Stimulated activated CD4-positive, alpha-beta T cell treated with anti-CD3 and anti-CD28 coated beads, TNF-alpha, amount 100 ng/mL, for 4 hours (primary cell): ENCODE measurements at regions not wholly inside any gene's neighbourhood (a gene's known extent, or its start where the extent isn't known, plus 50 kb on each side); places are given as distances from the start of the nearest gene placed in this dataset.
"Not testable (repeated sequence)": the region's sequence is repeated elsewhere in the genome, so short reads cannot be mapped to it uniquely, and the experiment has no call there.

Experiments
- DNase-seq, 3 experiments: peaks; one replicate each; pipeline ENCODE4 v3.0.0-alpha.2; 2020; ENCODE audit warnings: low read depth in 3 of 3

DNA sequence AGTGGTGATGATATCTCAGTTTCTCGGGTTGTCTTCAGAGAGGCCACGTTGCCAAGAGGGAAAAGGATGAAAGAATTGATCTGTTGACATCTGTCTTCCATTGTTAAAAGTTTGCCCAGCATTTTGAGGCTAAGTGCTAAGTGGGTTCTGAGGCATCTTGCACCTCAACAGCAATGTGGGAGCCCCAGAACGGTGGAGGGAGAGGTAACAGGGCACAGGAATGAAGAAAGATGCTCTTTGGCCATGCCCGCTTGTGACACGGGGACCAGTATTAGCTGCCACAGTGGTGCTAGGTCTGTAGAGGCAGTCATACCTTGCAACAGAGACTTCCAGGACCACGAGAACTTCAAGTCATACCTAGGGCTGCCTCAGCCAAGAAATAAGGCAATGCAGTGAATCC lies 106.6 kb upstream of the NUPR2 start:
- no peak for DNase-seq

DNA sequence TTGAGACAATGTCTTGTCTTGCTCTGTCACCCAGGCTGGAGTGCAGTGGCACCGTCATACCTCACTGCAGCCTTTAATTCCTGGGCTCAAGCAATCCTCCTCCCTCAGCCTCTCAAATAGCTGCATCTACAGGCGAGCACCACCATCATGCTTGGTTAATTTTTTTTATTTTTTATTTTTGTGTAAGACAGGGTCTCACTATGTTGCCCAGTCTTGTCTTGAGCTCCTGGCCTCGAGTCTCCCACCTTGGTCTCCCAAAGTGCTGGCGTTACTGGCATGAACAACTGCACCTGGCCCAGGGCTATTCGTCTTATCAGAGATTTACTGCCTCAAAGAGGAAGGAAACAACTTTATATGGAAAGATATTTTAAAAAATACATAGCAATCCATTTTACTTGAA lies 102.8 kb upstream of the NUPR2 start:
- no peak for DNase-seq

DNA sequence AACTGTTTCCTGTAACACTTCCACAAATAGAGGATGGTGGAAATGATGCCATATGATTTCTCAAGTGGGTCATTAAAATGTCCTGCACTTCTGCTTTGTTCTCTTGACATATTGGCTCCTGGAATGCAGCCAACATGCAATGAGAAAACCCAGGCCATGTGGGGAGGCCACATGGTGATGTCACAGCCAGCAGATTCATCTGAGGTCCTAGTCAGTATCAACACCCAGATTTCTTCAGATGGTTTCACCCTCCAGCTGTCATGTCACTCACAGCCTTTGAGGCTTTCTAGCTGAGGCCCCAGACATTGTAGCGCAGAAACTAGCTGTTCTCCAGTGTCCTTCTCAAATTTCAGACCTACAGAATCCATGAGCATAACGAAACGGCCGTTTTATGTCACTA lies 102.3 kb upstream of the NUPR2 start:
- DNase-seq = no peak

DNA sequence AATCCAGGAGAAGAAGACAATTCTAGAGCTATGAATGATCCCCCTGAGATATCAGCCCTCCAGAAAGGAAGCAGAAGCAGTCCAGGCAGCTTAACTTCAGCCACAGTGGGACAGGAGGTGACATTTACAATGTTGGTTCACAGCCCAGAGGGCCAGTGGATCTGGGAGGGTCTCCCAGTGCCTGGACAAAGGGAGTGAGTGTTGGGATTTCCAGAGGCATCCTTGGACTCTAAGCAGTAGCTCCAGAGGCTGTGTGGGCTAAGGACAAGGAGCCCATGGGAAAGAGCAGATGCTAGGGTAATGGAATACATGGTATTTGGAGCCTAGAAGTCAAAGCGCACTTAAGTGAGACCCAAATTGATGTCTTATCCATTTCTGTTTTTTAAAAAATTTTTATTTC lies 97.4 kb upstream of the NUPR2 start:
- DNase-seq = no peak

DNA sequence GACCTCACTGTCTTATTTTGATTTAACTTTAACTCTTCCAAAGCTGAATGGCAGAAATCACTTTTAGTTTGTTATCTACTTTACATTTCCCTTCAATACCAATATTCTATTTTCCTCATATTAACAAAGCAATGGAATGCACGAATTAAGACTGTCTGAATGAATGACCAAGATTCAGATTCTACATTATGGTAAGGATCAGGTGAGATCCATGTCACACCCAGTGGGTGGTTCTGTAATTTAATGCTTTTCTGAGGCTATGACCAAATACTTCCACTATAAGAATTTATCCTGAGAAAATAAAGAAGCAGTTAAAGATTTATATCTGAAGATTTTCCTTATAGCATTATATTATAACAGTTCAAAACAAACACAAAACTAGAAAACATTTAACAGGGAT lies 90.2 kb upstream of the NUPR2 start:
- DNase-seq = no peak

DNA sequence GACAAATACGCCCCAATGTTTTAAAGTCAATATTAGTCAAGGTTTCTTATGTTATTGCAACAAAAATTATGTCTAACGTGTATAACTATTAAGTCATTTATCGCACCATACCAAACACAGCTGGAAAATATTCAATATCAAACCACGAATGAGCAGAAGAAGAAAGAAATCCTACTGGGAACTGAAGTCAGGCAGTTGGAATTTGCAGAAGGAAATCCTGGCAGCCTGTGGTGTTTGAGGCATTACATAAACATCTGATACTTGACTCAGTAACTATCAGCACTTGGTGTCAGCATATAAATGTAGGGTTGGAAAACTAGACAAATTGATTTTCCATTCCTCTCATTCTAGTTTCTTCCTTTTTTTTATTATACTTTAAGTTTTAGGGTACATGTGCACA lies 83.4 kb upstream of the NUPR2 start:
- DNase-seq = no peak

DNA sequence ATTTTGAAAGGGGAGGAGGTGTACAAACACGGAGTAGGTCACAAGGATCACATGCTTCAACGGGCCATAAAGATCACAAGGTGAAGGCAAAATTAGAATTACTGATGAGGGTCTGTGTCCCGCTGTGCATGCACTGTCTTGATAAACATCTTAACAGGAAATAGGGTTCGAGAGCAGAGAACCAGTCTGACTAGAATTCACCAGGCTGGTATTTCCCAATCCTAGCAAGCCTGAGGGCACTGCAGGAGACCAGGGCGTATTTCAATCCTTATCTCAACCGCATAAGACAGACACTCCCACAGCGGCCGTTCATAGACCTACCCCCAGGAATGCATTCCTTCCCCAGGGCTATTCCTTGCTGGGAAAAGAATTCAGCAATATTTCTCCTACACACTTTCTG lies 80.0 kb upstream of the NUPR2 start:
- not testable (repeated sequence) for DNase-seq

DNA sequence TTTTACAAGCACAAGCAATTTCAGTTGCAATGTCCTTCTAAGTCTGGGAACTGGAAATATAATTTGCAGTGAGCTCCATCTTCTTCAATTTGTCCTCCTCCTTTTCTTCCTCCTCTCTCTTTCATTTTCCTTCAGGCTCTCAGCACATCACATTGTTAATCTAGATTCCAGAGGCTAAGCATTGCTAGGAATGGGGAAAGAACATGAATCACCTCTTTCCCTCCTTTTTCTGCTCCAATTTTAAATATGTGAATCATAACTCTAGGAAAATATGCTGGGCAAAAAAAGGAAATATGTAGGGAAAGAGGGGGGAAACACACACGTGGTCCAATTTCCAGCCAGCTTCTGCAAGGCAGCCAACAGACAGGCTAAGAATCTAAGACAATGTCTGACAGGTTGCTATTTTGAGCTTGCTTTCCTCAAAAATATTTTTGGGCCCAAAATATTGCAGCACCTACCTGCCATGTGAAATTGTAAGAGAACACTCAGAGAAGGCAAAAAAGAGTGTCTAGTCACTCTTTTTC lies 72.7 kb upstream of the NUPR2 start:
- no peak for DNase-seq

DNA sequence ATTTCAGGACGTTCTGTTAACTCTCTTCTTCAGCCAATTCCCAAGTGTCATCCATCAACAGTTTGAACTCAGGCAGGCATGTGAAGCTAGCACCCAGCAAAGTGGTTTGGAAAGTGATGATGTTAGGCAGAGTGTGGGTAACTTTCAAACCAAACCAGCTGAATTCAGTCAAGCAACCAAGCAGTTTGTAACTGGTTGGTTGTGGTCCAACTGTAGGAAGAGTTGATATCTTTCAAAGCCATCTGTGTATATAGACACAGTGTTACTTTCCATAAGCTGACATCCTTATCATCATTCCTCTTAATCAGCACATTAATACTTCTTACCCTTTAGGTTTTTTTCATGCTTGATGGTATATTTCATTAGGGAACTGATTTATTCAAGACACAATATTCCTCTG lies 72.2 kb upstream of the NUPR2 start:
- no peak for DNase-seq

DNA sequence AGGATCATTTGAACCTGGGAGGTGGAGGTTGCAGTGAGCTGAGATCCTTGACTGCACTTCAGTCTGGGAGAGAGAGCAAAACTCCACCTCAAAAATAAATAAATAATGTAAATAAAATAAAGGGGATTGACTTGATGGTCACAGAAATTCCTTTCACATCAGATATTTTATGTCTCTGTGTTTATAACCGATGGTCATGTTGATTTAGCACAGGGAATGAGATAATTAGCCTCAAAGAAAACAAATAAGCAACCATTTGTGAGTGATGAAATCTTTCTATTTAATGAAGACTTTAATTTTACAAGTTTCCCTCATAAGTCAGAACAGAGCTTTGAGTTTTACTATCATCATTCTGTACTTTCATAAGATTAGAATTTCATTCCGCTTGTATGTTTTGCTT lies 64.8 kb upstream of the NUPR2 start:
- no peak for DNase-seq

DNA sequence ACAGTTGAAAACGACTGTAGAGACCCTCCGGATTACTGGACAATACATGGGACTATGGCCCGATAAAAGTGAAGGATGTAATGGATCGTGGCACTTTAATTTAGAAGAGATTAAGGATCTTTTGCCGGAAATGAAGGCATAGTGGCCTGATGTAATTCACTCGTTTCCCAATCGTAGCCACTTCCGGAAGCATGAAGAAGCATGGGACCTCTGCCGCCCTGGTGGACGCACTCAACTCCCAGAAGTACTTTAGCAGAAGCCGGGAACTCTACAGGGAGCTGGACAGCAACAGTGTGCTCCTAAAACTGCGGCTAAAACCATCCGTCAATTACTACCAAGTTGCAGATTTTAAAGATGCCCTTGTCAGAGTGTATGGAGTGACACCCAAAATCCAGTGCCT lies 59.6 kb upstream of the NUPR2 start:
- DNase-seq = no peak

DNA sequence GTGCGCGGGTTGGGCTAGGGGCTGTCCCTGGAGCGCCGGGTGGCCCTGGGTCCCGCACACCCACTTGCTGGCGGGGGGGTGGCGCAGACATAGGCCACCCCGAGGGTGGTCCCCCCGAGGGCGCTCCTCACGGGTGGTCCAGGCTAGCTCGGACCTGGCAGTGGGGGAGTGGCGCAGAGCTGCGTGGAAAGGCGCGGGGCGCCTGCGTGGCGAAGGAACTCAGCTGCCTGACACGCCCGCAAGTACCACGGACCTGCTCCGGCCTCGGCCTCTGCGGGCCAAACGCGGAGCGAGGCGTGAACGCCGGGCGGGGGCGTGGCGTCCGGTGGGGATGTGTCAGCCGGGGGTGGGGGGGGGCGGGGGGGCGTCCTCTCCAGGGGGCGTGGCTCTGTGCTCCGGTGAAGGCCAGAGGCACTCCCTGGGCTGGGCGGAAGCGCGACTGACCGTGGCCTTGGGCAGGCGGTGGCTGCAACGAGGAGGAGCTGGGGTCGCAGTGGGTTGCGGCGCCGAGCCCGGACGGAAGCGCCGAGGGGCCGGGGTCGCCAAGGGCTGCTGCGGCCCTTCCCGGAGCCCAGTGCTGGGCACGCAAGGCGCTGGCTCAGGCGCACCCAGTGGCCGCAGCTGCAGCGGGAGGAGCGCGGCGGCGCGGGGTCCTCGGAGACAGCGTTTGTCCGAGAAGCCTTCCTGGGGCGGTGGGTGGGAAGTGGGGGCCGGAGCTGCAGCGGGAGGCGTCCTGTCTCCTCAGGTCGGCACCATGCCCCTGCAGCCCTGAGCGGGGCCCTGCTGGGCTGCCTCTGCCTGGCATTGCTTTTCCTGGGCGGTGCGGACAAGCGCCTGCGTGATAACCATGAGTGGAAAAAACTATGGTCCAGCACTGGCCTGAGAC lies 58.9 kb upstream of the NUPR2 start:
- no peak for DNase-seq

DNA sequence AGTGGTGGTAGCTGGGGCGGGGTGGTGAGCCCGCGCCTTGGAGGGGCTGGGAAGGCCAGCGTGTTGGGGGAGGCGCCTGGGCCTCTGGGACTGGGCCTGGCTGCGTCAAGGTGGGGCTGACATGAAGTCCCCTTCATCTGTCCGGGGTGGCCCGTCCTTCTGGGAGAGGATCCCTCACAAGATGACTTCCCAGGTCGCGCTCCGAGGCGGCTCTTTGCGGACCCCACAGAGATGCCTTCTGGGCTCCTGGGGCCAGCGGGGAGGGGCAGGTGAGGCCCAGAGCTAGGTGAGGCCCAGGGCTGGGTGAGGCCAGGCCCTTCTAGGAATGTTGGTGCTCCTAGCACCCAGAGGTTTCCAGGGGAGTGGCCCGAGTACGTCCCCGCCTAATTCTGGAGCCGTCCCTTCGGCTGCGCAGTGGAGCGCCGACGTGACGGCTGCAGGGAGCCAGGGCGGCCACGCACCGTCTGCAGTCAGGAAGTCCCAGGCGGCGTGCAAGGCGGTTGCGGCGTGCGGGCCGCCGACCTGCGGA lies 58.2 kb upstream of the NUPR2 start:
- no peak for DNase-seq
